ENCODE measurements at regions not wholly inside any gene's neighbourhood (a gene's known extent, or its start where the extent isn't known, plus 50 kb on each side); places are given as distances from the start of the nearest gene placed in this dataset.
"Not testable (repeated sequence)": the region's sequence is repeated elsewhere in the genome, so short reads cannot be mapped to it uniquely, and the experiment has no call there.

DNA sequence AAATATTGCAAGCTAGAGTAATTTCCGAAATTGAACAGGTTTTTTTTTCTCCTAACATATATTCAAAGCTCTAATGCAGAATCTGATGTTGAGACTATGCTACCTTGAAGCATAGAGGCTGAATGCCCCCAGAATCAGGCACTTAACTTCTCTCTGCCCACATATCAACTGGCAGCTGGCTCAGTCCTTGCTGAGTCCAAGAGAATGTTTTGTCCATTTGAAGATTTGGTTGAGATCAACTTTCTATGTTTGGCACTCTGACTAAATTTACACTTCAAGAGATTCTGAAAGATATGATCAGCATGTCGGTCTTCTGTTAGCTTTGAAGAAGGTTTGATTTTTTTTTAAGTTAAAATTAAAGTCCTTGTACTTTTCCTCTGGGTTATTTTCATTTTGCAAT is 1298.1 kb downstream of the EPHA7 start:
- Histone ChIP-seq H3K9me3 (ENCODE audit: control insufficient read depth in 2 of 2, low read length in 2 of 2) (no peaks in the 10 kb centered on the region), H3K4me1 (ENCODE audit: control insufficient read depth, insufficient read depth, low read length) (no peaks in the 10 kb centered on the region), H3K4me3 (ENCODE audit: low read length in 2 of 2) (no peak overlapping the region)

DNA sequence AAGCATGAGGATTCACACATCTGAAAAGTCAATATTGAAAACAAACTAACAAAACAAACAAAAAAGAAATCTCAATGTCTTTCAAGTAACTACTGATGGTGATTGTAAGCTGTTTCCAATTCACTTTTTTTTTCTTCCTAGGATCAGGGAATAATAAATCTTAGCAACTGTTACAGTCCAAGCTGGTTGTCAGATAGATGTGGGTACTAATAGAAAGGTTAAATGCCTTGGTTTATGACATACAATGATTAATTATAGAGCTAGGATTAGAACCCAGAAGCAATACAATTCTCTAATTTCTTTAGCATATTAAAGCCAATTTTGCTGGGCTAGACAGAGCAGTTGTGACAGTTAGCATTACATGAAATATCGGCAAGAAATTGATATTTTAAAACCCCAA is 1301.6 kb downstream of the EPHA7 start:
- Histone ChIP-seq H3K27me3 (ENCODE audit: control insufficient read depth in 1 of 2, insufficient read depth in 2 of 2, low read length in 2 of 2) (no peaks in the 10 kb centered on the region), H3K27ac (ENCODE audit: low read length) (no peak overlapping the region), H3K4me1 (ENCODE audit: control insufficient read depth, insufficient read depth, low read length) (no peaks in the 10 kb centered on the region), H3K4me3 (ENCODE audit: low read length in 2 of 2) (no peak overlapping the region), H3K9ac (ENCODE audit: low read length in 2 of 2) (no peak overlapping the region), H3K36me3 (ENCODE audit: control insufficient read depth in 2 of 2, insufficient read depth in 2 of 2, low read length in 2 of 2) (no peaks in the 10 kb centered on the region), H3K9me3 (ENCODE audit: control insufficient read depth in 2 of 2, low read length in 2 of 2) (no peaks in the 10 kb centered on the region)

More for the DNA sequence above, 1298.1 kb downstream of the EPHA7 start:
- Histone ChIP-seq H3K27ac (ENCODE audit: low read length) (no peak overlapping the region), H3K9ac (ENCODE audit: low read length in 2 of 2) (no peak overlapping the region), H3K27me3 (ENCODE audit: control insufficient read depth in 1 of 2, insufficient read depth in 2 of 2, low read length in 2 of 2) (no peaks in the 10 kb centered on the region), H3K36me3 (ENCODE audit: control insufficient read depth in 2 of 2, insufficient read depth in 2 of 2, low read length in 2 of 2) (no peaks in the 10 kb centered on the region)

DNA sequence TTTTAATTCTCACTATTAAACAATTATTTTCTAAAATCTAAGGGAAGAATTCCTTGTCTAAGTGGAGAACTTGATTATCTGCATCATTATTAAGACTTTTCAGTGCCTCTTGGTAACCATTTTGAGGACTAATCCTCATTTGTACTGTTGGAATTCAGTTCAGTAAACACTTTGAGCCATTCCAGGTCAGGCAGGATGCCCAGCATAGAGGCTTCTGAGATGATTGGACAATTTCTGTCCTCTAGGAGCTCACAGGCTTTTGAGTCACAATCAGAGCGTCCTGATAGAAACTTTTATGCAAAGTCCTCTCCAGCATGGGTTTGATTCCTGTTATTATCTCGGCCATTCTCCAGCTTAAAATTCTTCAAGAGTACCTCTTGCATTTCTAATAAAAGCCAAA is 1304.6 kb downstream of the EPHA7 start:
- Histone ChIP-seq H3K4me3 (ENCODE audit: low read length in 2 of 2) (no peak overlapping the region), H3K9ac (ENCODE audit: low read length in 2 of 2) (no peak overlapping the region), H3K36me3 (ENCODE audit: control insufficient read depth in 2 of 2, insufficient read depth in 2 of 2, low read length in 2 of 2) (no peaks in the 10 kb centered on the region), H3K9me3 (ENCODE audit: control insufficient read depth in 2 of 2, low read length in 2 of 2) (no peaks in the 10 kb centered on the region), H3K27me3 (ENCODE audit: control insufficient read depth in 1 of 2, insufficient read depth in 2 of 2, low read length in 2 of 2) (no peaks in the 10 kb centered on the region), H3K4me1 (ENCODE audit: control insufficient read depth, insufficient read depth, low read length) (no peaks in the 10 kb centered on the region), H3K27ac (ENCODE audit: low read length) (no peak overlapping the region)

DNA sequence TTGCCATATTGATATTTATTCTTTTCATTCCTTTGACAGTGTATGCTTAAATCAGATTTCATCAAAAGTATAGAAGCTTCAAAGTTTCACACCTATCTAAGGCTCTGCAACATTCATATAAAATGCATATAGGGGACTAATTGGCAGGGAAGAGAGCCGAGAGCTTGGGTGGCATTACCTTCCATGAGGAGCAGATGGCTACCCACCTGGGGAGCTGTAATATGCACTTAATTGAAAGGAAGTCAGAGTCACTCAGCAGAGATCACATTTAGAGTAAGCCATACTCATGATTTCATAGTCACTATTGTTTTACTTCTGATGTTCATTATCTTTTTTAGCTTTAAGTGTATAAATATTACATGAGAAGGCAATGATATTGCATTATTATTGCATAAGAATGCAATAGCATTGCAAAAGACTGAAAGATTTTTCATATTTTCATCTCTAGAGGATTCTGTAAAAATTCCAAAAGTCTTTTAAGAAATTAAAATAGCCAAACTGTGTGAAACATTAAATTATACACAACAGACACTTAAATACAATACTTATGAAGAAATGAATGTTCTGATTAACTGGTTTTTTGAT is 1305.2 kb downstream of the EPHA7 start:
- Histone ChIP-seq H3K27me3 (ENCODE audit: control insufficient read depth in 1 of 2, insufficient read depth in 2 of 2, low read length in 2 of 2) (no peaks in the 10 kb centered on the region), H3K27ac (ENCODE audit: low read length) (no peak overlapping the region), H3K4me1 (ENCODE audit: control insufficient read depth, insufficient read depth, low read length) (no peaks in the 10 kb centered on the region), H3K36me3 (ENCODE audit: control insufficient read depth in 2 of 2, insufficient read depth in 2 of 2, low read length in 2 of 2) (no peaks in the 10 kb centered on the region), H3K9ac (ENCODE audit: low read length in 2 of 2) (no peak overlapping the region), H3K9me3 (ENCODE audit: control insufficient read depth in 2 of 2, low read length in 2 of 2) (no peaks in the 10 kb centered on the region), H3K4me3 (ENCODE audit: low read length in 2 of 2) (no peak overlapping the region)

DNA sequence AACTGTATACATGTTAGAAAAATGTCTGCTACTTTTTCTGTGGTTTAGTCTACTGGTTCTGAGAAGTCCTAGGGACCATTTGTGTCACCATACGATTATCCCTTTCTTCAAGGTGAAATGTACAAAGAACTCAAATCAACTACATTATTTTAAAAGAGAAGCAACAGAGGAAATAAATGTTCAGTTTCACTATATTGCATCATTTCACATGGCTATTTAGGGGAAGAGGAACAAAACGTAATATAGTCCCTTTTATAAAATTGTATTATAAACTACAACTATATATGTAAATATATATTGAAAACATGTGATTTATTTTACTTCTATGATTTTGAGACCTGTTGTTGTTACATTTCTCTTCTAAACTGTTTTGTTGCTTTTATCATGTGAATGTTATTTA is 1308.0 kb downstream of the EPHA7 start:
- Histone ChIP-seq H3K9me3 (ENCODE audit: control insufficient read depth in 2 of 2, low read length in 2 of 2) (no peaks in the 10 kb centered on the region), H3K9ac (ENCODE audit: low read length in 2 of 2) (no peak overlapping the region), H3K27me3 (ENCODE audit: control insufficient read depth in 1 of 2, insufficient read depth in 2 of 2, low read length in 2 of 2) (no peaks in the 10 kb centered on the region), H3K4me3 (ENCODE audit: low read length in 2 of 2) (no peak overlapping the region), H3K27ac (ENCODE audit: low read length) (no peak overlapping the region), H3K36me3 (ENCODE audit: control insufficient read depth in 2 of 2, insufficient read depth in 2 of 2, low read length in 2 of 2) (no peaks in the 10 kb centered on the region), H3K4me1 (ENCODE audit: control insufficient read depth, insufficient read depth, low read length) (no peaks in the 10 kb centered on the region)

DNA sequence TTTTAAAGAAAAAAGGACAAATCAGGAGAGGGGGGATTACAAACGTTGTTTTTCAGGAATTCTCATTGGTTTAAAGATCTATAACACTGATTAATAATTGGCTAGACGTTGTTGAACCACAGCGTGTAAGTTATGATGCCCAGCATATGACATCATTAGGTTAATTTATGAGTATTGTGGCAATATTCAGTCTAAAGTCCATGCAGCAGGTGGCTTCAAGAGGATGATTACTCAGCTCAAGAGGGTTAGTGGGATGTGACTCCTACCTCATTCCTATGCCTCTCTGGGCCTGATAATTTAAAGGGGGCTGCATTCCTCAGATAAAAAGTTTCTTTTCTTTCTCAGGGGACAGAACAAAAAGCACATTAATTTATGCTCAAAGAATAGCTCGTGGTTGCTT is 1309.0 kb downstream of the EPHA7 start:
- no peak overlapping the region for H3K4me3 ChIP-seq (ENCODE audit: low read length in 2 of 2)

DNA sequence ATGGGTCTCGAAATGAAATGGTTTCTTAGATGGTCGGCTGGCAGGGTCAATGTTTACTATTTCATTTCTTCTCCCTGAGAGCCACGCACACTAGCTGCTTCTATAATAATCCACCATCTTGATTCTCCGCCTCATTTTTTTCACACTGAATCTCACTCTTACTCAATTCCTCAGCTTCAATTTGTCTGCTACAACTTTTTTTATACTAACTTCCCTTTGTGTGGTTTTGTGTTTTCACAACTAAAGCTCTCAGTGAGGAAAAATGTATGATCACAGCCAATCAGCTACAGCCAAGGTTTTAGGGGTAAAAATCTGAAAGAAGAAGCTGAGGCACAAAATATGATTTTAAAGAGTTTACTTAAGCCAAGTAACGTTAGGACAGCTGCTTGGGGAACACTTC is 1309.4 kb downstream of the EPHA7 start:
- Histone ChIP-seq H3K4me3 (ENCODE audit: low read length in 2 of 2) (no peak overlapping the region), H3K4me1 (ENCODE audit: control insufficient read depth, insufficient read depth, low read length) (no peaks in the 10 kb centered on the region), H3K27ac (ENCODE audit: low read length) (no peak overlapping the region), H3K36me3 (ENCODE audit: control insufficient read depth in 2 of 2, insufficient read depth in 2 of 2, low read length in 2 of 2) (no peaks in the 10 kb centered on the region), H3K9ac (ENCODE audit: low read length in 2 of 2) (no peak overlapping the region), H3K27me3 (ENCODE audit: control insufficient read depth in 1 of 2, insufficient read depth in 2 of 2, low read length in 2 of 2) (no peaks in the 10 kb centered on the region), H3K9me3 (ENCODE audit: control insufficient read depth in 2 of 2, low read length in 2 of 2) (no peaks in the 10 kb centered on the region)

More for the DNA sequence above, 1309.0 kb downstream of the EPHA7 start:
- no peaks in the 10 kb centered on the region for H3K9me3 ChIP-seq (ENCODE audit: control insufficient read depth in 2 of 2, low read length in 2 of 2)
- H3K4me1 ChIP-seq (ENCODE audit: control insufficient read depth, insufficient read depth, low read length) = no peaks in the 10 kb centered on the region
- no peak overlapping the region for H3K27ac ChIP-seq (ENCODE audit: low read length)
- H3K36me3 ChIP-seq (ENCODE audit: control insufficient read depth in 2 of 2, insufficient read depth in 2 of 2, low read length in 2 of 2) = no peaks in the 10 kb centered on the region
- no peaks in the 10 kb centered on the region for H3K27me3 ChIP-seq (ENCODE audit: control insufficient read depth in 1 of 2, insufficient read depth in 2 of 2, low read length in 2 of 2)
- no peak overlapping the region for H3K9ac ChIP-seq (ENCODE audit: low read length in 2 of 2)

DNA sequence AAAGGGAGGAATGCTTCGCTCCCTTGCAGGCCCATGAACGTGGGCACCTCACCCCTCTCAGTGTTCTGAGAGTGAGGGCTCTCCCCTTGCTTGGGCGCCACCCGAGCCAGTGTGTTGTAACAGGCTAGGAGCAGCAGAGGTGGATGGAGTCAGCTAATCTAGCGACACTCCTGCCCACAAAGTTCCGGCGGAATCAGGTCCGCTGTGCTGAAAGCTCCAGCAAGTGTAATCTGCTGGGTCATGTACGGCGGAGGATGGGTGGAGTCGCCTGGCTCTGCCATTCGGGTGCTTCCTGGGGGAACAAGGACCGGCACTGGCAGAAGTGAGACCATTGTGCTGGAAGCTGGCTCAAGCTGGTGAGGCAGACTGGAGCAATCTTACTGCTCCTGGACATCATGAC is 1310.1 kb downstream of the EPHA7 start:
- H3K4me1 ChIP-seq (ENCODE audit: control insufficient read depth, insufficient read depth, low read length) = no peaks in the 10 kb centered on the region
- H3K9ac ChIP-seq (ENCODE audit: low read length in 2 of 2) = no peak overlapping the region
- no peak overlapping the region for H3K4me3 ChIP-seq (ENCODE audit: low read length in 2 of 2)
- H3K27ac ChIP-seq (ENCODE audit: low read length) = no peak overlapping the region
- H3K9me3 ChIP-seq (ENCODE audit: control insufficient read depth in 2 of 2, low read length in 2 of 2) = no peaks in the 10 kb centered on the region
- H3K36me3 ChIP-seq (ENCODE audit: control insufficient read depth in 2 of 2, insufficient read depth in 2 of 2, low read length in 2 of 2) = no peaks in the 10 kb centered on the region
- no peaks in the 10 kb centered on the region for H3K27me3 ChIP-seq (ENCODE audit: control insufficient read depth in 1 of 2, insufficient read depth in 2 of 2, low read length in 2 of 2)

DNA sequence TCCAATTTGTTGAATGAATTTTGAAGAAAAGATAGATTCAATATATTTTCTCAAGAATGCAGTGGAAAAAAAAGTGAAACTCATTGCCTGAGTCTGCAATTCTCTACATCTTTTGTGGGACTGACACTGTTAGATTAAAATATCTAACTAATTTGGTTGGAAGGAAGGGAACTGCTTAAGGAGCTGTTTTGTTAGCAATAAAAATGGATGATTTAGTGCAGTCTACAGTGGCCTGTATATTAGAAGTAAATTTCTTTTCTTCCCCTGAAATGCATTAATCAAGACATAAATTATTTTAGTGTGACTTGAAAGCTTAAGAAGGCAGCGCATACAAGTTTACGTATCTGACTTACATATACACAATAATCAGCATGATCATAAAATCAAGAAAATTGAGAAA is 1332.6 kb downstream of the EPHA7 start:
- no peaks in the 10 kb centered on the region for H3K27me3 ChIP-seq (ENCODE audit: control insufficient read depth in 1 of 2, insufficient read depth in 2 of 2, low read length in 2 of 2)
- no peaks in the 10 kb centered on the region for H3K4me1 ChIP-seq (ENCODE audit: control insufficient read depth, insufficient read depth, low read length)
- H3K36me3 ChIP-seq (ENCODE audit: control insufficient read depth in 2 of 2, insufficient read depth in 2 of 2, low read length in 2 of 2) = no peaks in the 10 kb centered on the region
- H3K27ac ChIP-seq (ENCODE audit: low read length) = no peak overlapping the region
- no peaks in the 10 kb centered on the region for H3K9me3 ChIP-seq (ENCODE audit: control insufficient read depth in 2 of 2, low read length in 2 of 2)
- H3K4me3 ChIP-seq (ENCODE audit: low read length in 2 of 2) = no peak overlapping the region
- H3K9ac ChIP-seq (ENCODE audit: low read length in 2 of 2) = no peak overlapping the region

DNA sequence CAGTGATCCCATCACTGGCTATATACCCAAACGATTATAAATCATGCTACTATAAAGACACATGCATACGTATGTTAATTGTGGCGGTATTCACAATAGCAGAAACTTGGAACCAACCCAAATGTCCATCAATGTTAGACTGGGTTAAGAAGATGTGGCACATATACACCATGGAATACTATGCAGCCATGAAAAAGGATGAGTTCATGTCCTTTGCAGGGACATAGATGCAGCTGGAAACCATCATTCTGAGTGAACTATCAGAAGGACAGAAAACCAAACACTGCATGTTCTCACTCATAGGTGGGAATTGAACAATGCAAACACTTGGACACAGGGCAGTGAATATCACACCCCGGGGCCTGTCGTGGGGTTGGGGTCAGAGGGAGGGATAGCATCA is 1335.4 kb downstream of the EPHA7 start:
- not testable (repeated sequence) for H3K4me3 ChIP-seq (ENCODE audit: low read length in 2 of 2); H3K9ac ChIP-seq (ENCODE audit: low read length in 2 of 2); H3K27me3 ChIP-seq (ENCODE audit: control insufficient read depth in 1 of 2, insufficient read depth in 2 of 2, low read length in 2 of 2); H3K36me3 ChIP-seq (ENCODE audit: control insufficient read depth in 2 of 2, insufficient read depth in 2 of 2, low read length in 2 of 2); H3K27ac ChIP-seq (ENCODE audit: low read length); H3K9me3 ChIP-seq (ENCODE audit: control insufficient read depth in 2 of 2, low read length in 2 of 2); H3K4me1 ChIP-seq (ENCODE audit: control insufficient read depth, insufficient read depth, low read length)

DNA sequence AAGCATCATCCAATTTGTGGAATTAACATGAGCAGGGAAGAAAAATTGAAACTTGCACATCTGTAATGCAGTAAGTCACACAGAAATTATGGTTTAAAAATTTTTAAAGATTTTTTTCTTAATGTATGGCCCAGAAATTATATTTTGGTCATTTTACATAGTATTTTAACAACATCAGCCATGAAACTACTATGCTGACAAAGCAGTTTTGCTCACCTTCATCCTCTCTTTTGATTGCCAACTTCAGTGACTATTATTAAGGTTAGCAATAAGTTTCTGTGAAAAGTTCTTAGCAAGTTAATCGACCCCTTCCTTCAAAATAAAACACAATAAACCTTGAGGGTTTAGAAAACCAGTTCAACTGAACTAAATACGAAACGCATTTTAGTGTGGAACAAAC is 1347.0 kb downstream of the EPHA7 start:
- Histone ChIP-seq H3K9me3 (ENCODE audit: control insufficient read depth in 2 of 2, low read length in 2 of 2) (no peaks in the 10 kb centered on the region), H3K27me3 (ENCODE audit: control insufficient read depth in 1 of 2, insufficient read depth in 2 of 2, low read length in 2 of 2) (no peaks in the 10 kb centered on the region), H3K36me3 (ENCODE audit: control insufficient read depth in 2 of 2, insufficient read depth in 2 of 2, low read length in 2 of 2) (no peaks in the 10 kb centered on the region), H3K27ac (ENCODE audit: low read length) (no peak overlapping the region), H3K4me1 (ENCODE audit: control insufficient read depth, insufficient read depth, low read length) (no peaks in the 10 kb centered on the region), H3K4me3 (ENCODE audit: low read length in 2 of 2) (no peak overlapping the region), H3K9ac (ENCODE audit: low read length in 2 of 2) (no peak overlapping the region)

All from stomach smooth muscle (tissue), 2 donors.